ENCODE measurements at regions not wholly inside any gene's neighbourhood (a gene's known extent, or its start where the extent isn't known, plus 50 kb on each side); places are given as distances from the start of the nearest gene placed in this dataset.

GRCh38 chr4:181161669-181162068 is 1081.5 kb upstream of the TENM3 start:
- DNase-seq (ENCODE audit: low read depth) = no peak
- H3K4me3 ChIP-seq (replicated peaks; ENCODE audit: low read depth, low read length) = no peak overlapping the region
- no peak for TF ChIP-seq CTCF (IDR thresholded peaks at IDR 0.05; ENCODE audit: low read length, missing control alignments)

- DNase-seq (ENCODE audit: low read depth) = no peak
- no peak for TF ChIP-seq CTCF (IDR thresholded peaks at IDR 0.05; ENCODE audit: low read length, missing control alignments)
- no peak overlapping the region for H3K4me3 ChIP-seq (replicated peaks; ENCODE audit: low read depth, low read length)
Observed at GRCh38 chr4:181162266-181162665, 1080.9 kb upstream of the TENM3 start.

- TF ChIP-seq CTCF (IDR thresholded peaks at IDR 0.05; ENCODE audit: low read length, missing control alignments) = no peak
- no peak for DNase-seq (ENCODE audit: low read depth)
Observed at GRCh38 chr4:181162676-181163075, 1080.5 kb upstream of the TENM3 start.

GRCh38 chr4:181166742-181167399 is 1076.3 kb upstream of the TENM3 start:
- no peak overlapping the region for H3K4me3 ChIP-seq (replicated peaks; ENCODE audit: low read depth, low read length)
- no peak for DNase-seq (ENCODE audit: low read depth)
- TF ChIP-seq CTCF (IDR thresholded peaks at IDR 0.05; ENCODE audit: low read length, missing control alignments) = no peak

More at GRCh38 chr4:181162676-181163075, 1080.5 kb upstream of the TENM3 start:
- H3K4me3 ChIP-seq (replicated peaks; ENCODE audit: low read depth, low read length) = no peak overlapping the region

GRCh38 chr4:181168011-181168805 is 1075.0 kb upstream of the TENM3 start:
- no peak for TF ChIP-seq CTCF (IDR thresholded peaks at IDR 0.05; ENCODE audit: low read length, missing control alignments)
- no peak for DNase-seq (ENCODE audit: low read depth)

GRCh38 chr4:181173046-181173445 is 1070.2 kb upstream of the TENM3 start:
- no peak overlapping the region for H3K4me3 ChIP-seq (replicated peaks; ENCODE audit: low read depth, low read length)
- DNase-seq (ENCODE audit: low read depth) = no peak
- no peak for TF ChIP-seq CTCF (IDR thresholded peaks at IDR 0.05; ENCODE audit: low read length, missing control alignments)

More at GRCh38 chr4:181168011-181168805, 1075.0 kb upstream of the TENM3 start:
- no peak overlapping the region for H3K4me3 ChIP-seq (replicated peaks; ENCODE audit: low read depth, low read length)
